NCI-H446 (cell line): ENCODE measurements at regions not wholly inside any gene's neighbourhood (a gene's known extent, or its start where the extent isn't known, plus 50 kb on each side); places are given as distances from the start of the nearest gene placed in this dataset.

Source experiments
- DNase-seq, 2 experiments: peaks; one replicate each; lab custom pipeline; 2025; lab: John Stamatoyannopoulos, UW

- no peak for DNase-seq
These were observed 109.2 kb upstream of the ADGRF1 start for GRCh38 chr6:47151232-47151898.

DNA sequence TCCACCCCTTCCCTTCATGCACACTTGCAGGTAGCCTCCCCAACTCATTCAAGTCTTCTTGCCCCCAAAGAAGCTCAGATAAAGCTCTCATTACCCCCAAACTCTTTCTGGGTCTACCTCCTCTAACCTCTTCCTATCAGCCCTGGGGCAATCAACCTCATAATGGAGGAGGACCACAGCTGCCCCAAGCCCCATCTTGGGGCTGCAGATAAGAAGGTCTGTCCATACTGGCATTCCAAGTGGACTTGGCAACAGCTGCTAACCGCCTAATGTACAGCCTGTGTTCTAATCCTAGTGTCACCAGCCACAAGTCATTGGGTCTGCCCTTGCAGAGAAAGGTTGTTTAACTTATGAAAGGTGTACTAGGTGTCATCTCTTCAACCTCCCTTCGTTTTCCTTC is 107.4 kb upstream of the ADGRF1 start:
- no peak for DNase-seq

- no peak for DNase-seq
These were observed 106.9 kb upstream of the ADGRF1 start for GRCh38 chr6:47149066-47149465.

DNA sequence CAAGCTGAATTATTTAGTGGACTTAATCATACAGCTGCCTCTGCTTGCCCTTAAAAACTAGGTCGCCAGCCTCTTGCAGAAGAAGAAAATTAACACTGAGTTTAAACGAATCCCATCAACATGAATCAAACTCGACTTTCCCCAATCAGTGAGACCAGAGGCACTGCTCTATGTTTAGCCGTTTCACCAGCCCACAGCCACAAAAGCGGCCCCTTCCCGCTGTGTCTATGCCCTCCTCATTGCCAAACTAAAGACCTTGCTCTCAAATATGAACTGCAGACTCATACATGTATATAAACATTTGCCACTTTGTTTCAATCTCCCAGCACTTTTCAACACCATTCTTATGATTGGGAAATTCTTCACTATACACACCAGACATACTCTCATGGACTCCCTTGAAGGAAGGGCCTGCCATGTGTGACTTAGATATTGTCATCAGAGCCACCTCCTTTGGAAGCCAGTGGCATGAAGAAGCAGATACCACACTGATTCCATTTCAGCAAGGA is 105.8 kb upstream of the ADGRF1 start:
- no peak for DNase-seq

GRCh38 chr6:47147175-47147727 is 105.1 kb upstream of the ADGRF1 start:
- DNase-seq: no peak

DNA sequence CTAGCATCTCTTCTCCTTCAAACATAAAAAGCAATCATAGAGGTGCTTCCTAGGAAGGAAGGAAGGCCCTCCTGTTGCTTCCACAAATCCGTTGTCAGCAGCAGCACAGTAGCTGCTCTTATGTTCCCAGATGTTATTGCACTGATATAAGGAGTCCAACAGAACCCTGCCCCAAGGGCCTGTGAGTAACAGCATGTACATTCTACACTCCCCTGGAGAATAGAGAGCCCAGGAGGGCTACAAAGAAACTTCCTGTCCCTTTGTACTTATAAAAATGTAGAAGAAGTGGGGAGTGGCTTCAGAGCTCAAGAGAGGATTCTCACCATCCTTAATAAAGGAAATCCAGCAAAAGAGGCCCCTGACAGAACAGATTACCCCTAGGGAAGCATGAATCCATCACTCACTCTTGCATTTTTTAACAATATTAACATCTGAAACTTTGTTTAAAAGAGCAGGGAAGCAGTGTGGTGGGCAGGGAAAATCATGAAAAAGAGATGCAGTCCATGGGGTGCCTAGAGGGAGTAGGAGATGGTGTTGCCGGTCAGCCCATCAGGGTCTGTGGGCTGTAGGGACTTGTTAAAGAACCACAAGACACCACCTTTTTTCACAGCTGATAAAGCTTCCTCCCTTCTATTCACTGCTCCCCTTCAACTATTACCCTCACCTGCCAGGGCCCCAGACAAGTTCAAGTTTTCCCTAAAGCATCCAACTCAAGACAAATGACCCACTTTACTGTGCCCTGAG is 104.5 kb upstream of the ADGRF1 start:
- DNase-seq: no peak

DNA sequence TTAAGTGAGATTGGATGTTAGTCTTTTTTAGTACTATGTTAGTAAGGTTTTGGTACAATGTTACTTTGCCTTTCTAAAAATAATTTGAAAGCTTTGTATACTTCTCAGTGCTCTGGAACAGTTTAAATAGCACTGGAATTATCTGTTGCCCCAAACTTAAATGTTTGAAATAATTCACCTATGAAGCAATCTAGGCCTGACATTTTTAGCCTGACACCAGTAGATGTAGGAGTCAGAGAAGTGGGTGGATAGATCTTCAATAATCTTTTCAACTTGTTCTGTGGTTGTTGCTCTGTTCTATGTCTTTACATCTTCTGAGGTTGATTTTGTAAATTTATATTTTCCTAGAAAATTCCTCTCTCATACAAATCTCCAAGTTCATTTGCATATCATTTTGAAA is 103.1 kb upstream of the ADGRF1 start:
- no peak for DNase-seq

GRCh38 chr6:47144306-47144705 is 102.2 kb upstream of the ADGRF1 start:
- DNase-seq: no peak

GRCh38 chr6:47141963-47142362 is 99.8 kb upstream of the ADGRF1 start:
- no peak for DNase-seq

GRCh38 chr6:47141171-47141570 is 99.0 kb upstream of the ADGRF1 start:
- no peak for DNase-seq

GRCh38 chr6:47138046-47138445 is 95.9 kb upstream of the ADGRF1 start:
- DNase-seq: no peak

GRCh38 chr6:47137073-47137472 is 94.9 kb upstream of the ADGRF1 start:
- DNase-seq: no peak

DNA sequence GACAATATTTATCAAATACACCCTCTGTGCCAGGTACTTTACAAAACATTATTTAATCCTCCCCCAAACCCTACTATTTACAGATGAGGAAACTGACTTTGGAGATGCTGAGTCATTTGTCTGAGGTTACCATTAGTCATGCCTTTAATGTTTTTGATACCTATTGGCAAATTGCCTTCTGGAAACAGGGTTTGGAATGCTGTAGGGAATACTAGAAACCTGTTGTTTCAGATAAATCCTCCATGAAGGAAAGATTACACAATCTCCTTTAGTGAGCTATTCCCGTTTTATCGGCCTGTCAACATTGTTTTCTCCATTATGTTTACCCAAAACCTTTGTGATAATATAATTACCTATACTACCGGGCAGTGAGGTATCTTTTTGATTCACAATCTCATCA is 93.6 kb upstream of the ADGRF1 start:
- DNase-seq: no peak

DNA sequence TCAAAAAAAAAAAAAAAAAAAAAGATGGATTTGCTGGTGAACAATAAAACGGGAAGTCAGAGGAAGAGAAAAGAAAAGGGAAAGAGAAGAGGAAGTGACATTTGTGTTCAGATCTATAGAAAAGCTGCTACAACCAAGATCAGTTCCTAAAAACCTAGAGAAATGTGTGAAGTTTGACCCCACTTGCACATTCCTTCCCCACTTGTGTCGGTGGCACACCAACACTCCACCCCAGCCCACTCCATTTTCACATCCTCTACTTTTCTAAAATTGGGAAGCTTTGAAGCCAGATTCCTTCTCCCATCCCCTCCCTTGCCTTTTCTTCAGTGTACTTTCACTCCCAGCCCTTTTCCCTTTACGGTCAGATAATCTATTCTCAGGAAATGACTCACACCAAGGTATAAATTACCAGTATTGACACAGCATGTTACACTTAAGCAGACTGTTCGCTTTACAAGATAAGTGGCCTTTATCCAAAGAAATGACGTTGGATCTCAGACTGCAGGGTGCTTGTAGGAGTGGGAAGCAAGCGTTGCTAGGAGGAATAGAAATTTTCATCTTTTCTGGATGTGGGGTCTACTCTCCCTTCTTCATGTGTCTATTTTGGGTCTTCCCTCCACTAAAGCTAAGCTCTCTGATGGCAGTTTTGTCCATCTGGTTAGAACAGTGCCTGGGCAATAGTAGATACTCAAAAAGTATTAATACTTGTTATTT is 92.5 kb upstream of the ADGRF1 start:
- no peak for DNase-seq

- DNase-seq: no peak
These were observed 91.3 kb upstream of the ADGRF1 start for GRCh38 chr6:47133230-47134000.

DNA sequence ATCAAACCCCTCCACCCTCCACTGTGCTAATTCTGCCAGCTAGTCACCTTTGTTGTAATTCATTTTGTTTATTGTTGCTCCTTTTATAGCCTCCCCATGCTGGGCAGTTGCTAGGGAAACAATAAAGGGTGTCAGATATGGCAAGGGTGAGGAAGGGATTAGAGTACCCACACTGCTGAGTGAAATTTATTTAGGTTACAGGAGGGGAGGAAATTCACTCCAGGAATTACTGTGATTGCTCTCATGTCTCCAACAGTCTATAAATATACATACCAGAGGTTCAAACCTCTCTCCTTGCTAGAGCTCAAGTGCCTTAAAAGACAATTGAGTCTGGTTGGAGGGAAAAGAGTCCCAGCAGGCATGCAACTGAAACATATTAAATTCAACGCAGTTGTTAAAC is 90.6 kb upstream of the ADGRF1 start:
- DNase-seq: no peak

DNA sequence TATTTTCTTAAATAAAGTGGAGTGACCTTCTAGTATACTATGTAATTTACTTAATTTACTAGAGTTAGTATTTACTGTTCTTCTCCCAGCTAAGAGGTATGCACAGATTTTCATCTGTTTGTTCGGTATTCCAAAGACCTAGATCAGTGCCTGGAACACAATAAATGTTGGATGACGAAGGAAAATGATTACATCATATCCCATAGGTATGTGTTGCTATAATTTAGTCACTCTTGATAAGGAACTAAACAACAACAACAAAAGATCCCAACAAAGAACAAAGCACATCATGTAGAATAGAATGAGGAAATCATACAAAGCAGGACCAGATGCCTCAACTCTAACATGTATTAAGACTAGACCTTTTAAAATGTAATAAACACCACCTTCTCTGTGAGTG is 89.6 kb upstream of the ADGRF1 start:
- DNase-seq: no peak

DNA sequence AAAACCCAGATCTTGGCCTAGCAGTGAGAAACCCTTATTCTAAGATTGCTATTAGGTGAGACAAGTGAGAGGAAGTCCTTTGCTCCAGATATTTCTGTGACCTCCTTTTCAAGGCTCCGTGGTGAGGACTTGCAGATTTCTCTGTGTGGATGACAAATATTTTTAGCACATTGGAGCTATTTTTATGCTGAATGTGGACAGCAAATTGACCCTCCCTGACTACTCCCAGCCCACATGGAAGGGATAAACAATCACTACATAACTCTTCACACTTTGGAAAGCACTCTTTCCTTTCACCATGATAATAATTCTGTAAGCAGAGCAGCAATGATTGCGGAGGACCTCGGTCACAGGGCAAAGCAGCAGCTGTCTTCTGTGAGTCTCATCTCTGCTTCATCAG is 88.0 kb upstream of the ADGRF1 start:
- no peak for DNase-seq

- DNase-seq: no peak
These were observed 87.0 kb upstream of the ADGRF1 start for GRCh38 chr6:47129129-47129528.

GRCh38 chr6:47126647-47127391 is 84.7 kb upstream of the ADGRF1 start:
- no peak for DNase-seq

DNA sequence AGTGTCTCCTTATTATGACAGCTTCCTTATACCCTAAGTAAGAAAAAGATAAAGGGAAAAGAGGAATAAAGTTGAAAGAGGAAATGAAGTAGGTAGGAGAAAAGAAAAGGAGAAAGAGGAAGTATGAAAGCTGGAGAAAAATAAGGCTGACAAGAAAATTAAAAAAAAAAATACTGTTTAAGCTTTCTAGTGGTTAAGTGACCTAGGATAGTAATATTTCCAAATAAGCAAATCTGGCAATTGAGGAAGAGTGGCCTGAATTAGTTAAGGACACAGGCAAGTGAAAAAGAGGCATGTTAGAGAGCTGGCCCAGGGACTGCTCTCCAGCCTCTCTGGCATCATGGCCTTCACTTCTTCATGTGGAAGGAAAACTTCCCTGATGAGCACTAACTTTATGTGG is 76.5 kb upstream of the ADGRF1 start:
- no peak for DNase-seq
